Endothelial cell of umbilical vein (primary cell): ENCODE measurements at regions not wholly inside any gene's neighbourhood (a gene's known extent, or its start where the extent isn't known, plus 50 kb on each side); places are given as distances from the start of the nearest gene placed in this dataset.

Source experiments
- CTCF ChIP-seq, 2 donors: IDR thresholded peaks; 1 replicate in 1 of 2; 2 replicates in 1 of 2; pipeline ENCODE4 v1.5.1; 2011; ENCODE audit warnings: low read length in 2 of 2, mild to moderate bottlenecking in 2 of 2, moderate library complexity in 2 of 2, control low read depth in 1 of 2, inconsistent platforms in 1 of 2, low read depth in 1 of 2; ENCODE audit not compliant: insufficient read depth in 1 of 2; ENCODE audit errors: extremely low read depth in 1 of 2
- EZH2 ChIP-seq: IDR thresholded peaks from 2 replicates; pipeline ENCODE4 v1.6.1; 2012; ENCODE audit warnings: borderline replicate concordance, low read depth, mild to moderate bottlenecking, moderate library complexity, low read length, inconsistent platforms; ENCODE audit not compliant: severe bottlenecking
- POLR2A ChIP-seq: IDR thresholded peaks from 2 replicates; pipeline ENCODE4 v1.6.1; 2012; ENCODE audit warnings: low read depth, mild to moderate bottlenecking, control low read depth, low read length
- POLR2AphosphoS5 ChIP-seq: IDR thresholded peaks from 2 replicates; pipeline ENCODE4 v1.6.1; 2012; ENCODE audit warnings: low read depth, mild to moderate bottlenecking, control low read depth, low read length, moderate library complexity; ENCODE audit not compliant: insufficient read depth

- TF ChIP-seq CTCF (IDR thresholded peaks at IDR 0.05; ENCODE audit: extremely low read depth in 1 of 2, insufficient read depth in 1 of 2, low read depth in 1 of 2, low read length in 2 of 2), result no peak
- no peak for TF ChIP-seq POLR2AphosphoS5
- no peak for TF ChIP-seq POLR2A
- no peak for TF ChIP-seq EZH2
Observed at GRCh38 chrX:9349572-9350494, 115.0 kb upstream of the TBL1X start.
